HG03460 (cell line): ENCODE measurements at regions not wholly inside any gene's neighbourhood (a gene's known extent, or its start where the extent isn't known, plus 50 kb on each side); places are given as distances from the start of the nearest gene placed in this dataset.
"Not testable (repeated sequence)": the region's sequence is repeated elsewhere in the genome, so short reads cannot be mapped to it uniquely, and the experiment has no call there.

Experiments used
- ATAC-seq: cut with Tn5 transposase; IDR thresholded peaks from one replicate; pipeline ENCODE4 v1.9.1; 2021; ENCODE audit not compliant: unreplicated experiment

DNA sequence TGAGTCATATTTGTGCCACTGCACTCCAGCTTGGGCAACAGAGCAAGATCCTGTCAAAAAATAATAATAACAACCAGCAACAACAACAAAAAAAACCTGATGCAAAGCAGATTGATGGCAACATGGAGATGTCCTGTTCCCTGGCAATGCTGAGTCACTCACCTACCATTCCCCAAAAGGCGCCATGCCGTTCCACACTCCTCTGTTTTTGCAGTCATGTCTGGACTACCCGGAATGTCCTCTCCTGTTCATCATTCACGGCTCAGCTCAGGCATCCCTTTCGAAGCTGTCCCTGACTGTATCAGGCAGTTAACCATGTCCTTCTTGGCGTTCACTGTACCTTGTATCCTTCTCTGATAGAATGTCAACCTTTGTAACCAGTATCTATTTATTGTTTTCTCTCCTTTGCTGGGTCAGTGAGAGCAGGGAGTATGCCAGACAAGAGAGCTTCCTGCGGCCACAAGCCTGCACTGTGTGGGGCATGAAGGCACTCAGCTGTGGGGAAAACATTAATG, 147.7 kb downstream of the ABCC12 start:
- no peak for ATAC-seq

DNA sequence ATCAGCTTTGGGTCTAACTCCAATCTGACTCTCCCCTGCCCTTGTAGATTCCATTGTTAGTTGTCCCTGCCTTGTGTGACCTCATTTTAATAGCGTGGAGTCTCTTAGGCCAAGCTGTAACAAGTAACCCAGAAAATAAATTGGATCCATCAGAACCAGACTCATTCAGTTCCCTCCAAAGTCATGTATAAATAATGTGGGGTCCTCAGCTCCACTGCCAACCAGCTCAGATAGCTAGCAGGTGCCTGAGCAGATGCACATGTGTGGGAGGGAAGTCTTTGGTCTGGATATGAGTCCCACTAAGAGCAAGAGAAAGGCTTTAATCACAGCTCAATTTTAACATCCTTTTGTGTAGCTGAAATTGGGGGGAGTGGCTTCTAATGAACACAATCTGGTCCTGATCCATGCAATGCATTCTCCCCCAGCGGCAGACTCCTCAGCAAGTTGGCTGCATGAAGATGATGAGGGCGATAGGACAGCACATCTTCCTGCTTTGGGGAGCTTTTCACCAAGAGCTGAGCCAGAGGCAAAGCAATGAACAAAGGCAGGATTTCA, 151.6 kb downstream of the ABCC12 start:
- ATAC-seq: no peak

GRCh38 chr16:48003206-48003907, 152.4 kb downstream of the ABCC12 start:
- no peak for ATAC-seq

DNA sequence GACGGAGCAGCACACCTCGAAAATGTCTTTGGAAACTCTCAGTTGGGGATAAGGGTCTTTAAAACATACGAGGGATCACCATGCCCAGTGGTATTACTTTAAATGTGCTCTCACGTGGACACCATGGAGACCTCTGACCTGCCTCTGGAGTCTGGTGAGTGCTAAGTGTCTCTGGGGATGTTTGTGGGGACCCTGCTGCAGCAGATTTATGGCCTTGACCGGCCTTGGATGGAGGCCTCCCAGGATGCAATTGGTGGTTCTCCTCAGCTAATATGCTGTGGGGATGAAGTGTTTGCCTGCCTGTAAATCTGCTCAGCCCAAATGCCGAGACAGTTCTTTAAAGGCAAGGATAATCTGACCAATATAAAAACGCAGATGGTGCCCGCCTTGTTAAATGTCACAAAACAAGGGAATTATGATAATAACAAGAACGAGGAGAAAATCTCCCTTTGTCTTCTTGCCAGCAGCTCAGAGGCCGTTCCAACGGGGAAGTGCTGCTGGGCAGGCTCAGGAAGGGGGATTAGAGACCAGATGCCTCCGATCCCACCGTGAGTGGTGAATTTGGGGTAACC, 154.4 kb downstream of the ABCC12 start:
- no peak for ATAC-seq

- no peak for ATAC-seq
These were observed 155.2 kb downstream of the ABCC12 start for GRCh38 chr16:48000622-48001021.

- no peak for ATAC-seq
These were observed 156.2 kb downstream of the ABCC12 start for GRCh38 chr16:47999595-47999994.

DNA sequence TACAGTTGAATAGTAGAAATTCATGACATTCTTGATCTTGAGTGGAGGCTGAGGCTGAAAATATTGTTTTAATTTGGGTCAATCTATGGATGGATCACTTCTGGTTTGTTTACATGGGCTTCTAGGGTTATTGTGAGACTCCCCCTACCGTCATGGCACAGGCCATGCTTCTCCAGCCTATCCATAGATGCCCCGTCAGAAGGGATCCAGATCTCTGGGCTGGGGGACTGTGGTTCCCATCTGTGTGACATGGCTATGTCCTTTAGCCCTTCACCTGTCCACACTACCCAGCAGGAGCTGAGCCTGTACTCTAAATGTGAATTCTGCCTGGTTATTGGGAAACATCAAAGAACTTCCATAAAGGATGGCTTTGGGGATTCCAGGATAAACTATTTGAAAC, 160.4 kb downstream of the ABCC12 start:
- no peak for ATAC-seq

GRCh38 chr16:47991491-47991890, 164.3 kb downstream of the ABCC12 start:
- no peak for ATAC-seq

GRCh38 chr16:47990676-47991075, 165.1 kb downstream of the ABCC12 start:
- ATAC-seq: no peak

GRCh38 chr16:47987136-47987535, 168.7 kb downstream of the ABCC12 start:
- ATAC-seq: no peak

- no peak for ATAC-seq
These were observed 169.8 kb downstream of the ABCC12 start for GRCh38 chr16:47986031-47986430.

DNA sequence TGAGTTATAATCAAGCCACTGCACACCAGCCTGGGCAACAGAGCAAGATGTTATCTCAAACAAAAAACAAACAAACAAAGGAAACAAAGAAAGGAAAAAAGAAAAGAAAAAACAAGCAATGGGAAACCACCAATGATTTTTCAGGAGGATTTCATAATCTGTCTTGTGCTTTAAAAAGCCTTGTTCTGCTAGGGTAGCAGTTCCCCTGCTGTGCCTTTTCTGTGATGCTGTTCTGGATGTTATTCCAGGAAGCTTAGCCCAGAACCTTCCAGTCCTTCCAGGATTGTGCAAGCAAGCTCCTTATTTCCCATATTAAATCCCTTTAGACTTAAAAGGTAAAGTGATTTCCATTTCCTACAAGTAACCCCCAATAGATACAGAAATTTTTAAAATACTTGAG, 171.1 kb downstream of the ABCC12 start:
- no peak for ATAC-seq

GRCh38 chr16:47983999-47984580, 171.7 kb downstream of the ABCC12 start:
- no peak for ATAC-seq

DNA sequence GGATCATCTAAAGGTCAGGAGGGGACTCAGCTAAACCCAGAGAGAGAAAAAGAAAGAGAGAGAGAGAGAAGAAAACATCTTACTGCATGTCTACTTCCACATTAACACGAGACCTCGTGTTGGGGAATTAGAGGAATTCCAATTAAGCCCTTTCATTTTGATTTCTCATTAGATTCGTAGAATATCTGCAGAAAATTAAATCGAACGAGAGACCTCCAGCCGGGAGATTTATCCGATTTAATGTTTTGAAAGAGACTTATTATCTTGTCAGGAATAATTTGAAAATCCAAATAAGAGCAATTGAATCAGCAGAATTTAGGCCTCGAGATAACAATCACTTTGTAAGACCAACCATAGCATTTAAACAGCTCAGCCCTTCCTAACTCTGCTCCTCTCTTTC, 175.6 kb downstream of the ABCC12 start:
- no peak for ATAC-seq

- ATAC-seq: no peak
These were observed 176.1 kb downstream of the ABCC12 start for GRCh38 chr16:47979616-47980182.

DNA sequence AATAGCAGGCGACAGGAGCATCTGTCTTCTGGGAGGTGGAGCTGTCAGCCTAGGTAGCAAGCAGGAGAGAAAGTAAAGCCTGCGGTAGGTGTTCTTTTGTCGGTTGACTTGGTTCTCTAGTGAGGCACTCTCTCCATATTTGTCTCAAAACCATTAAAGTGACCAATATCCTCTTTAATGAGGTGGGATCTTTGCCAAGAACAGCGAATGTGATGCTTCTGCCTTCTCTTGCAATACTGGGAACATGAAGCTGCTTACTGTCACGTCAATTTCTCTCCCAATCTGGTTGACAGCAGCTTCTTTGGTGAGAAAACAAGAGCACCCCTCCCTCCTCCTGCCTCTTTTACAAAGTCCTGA, 176.7 kb downstream of the ABCC12 start:
- no peak for ATAC-seq

DNA sequence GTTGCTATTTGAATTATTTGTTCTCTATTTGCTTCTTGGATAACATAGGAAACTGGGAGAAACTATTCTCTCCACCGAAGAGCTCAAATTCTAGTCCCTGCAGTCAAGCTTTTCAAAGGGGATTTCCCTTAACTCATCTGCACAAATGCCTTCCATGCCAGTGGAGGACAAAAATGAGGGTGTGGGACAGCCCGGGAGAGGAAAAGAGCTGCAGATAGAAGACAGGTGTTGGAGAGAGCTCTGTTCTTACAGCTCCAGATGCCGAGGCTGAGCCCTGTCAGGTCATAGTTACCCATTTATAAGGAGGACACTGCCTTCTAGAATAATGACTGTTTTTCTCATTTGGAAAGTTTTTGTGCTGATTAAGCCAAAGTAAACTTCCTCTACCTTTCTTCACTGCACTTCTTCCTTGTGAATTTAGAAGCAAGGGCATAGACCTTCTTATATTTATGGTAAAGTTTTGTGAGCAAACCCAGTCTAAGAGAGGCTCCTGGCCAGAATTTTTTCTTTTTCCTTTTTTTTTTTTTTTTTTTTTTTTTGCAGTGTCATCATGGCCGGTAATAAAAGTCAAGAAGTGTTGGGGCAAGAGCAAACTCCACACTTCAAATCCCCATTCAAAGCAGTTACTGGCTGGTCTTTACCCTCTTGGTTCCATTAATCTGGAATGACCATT, 177.2 kb downstream of the ABCC12 start:
- ATAC-seq: no peak

- no peak for ATAC-seq
These were observed 178.0 kb downstream of the ABCC12 start for GRCh38 chr16:47977802-47978201.

- ATAC-seq: no peak
These were observed 179.1 kb downstream of the ABCC12 start for GRCh38 chr16:47976636-47977210.

- ATAC-seq: not testable (repeated sequence)
These were observed 180.8 kb downstream of the ABCC12 start for GRCh38 chr16:47974971-47975370.

DNA sequence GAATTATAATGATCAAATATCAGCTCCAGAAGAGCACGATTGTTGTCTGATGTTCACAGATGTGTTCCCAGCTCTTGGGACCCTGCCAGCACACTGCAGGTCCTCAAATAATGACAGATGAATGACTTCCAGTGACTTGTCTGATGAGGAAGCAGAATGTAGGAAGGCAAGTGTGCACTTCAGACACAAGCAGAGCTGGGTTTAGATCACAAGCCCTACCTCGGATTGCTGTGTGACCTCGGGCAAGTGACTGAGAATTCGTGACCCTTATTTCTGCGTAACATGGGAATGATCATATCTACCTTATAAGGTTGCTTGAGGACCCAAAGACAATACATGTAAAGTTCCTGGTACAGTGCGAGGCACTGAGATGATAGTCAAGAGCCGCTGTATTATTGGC, 182.2 kb downstream of the ABCC12 start:
- ATAC-seq: no peak
